Type B pancreatic cell (in vitro differentiated cells): ENCODE measurements at regions not wholly inside any gene's neighbourhood (a gene's known extent, or its start where the extent isn't known, plus 50 kb on each side); places are given as distances from the start of the nearest gene placed in this dataset.

ENCODE experiments used
- DNase-seq: peaks from one replicate; pipeline ENCODE4 v3.0.0; 2021; ENCODE audit warnings: mixed read lengths; ENCODE audit not compliant: unreplicated experiment; ENCODE audit errors: extremely low spot score
- H3K27ac Mint-ChIP-seq: 2 replicates; pipeline ENCODE4 v1.8.0; 2021; ENCODE audit warnings: mild to moderate bottlenecking, mixed read lengths
- H3K27me3 Mint-ChIP-seq: 2 replicates; pipeline ENCODE4 v1.8.0; 2021; ENCODE audit warnings: mixed read lengths
- H3K36me3 Mint-ChIP-seq: 2 replicates; pipeline ENCODE4 v1.8.0; 2021; ENCODE audit warnings: mixed read lengths
- H3K4me1 Mint-ChIP-seq: one replicate; pipeline ENCODE4 v1.8.0; 2021; ENCODE audit warnings: mixed read lengths; ENCODE audit not compliant: unreplicated experiment
- H3K4me3 Mint-ChIP-seq: 2 replicates; pipeline ENCODE4 v1.8.0; 2021; ENCODE audit warnings: mild to moderate bottlenecking, mixed read lengths
- H3K9me3 Mint-ChIP-seq: 2 replicates; pipeline ENCODE4 v1.8.0; 2021; ENCODE audit warnings: mixed read lengths
- CTCF ChIP-seq: fragments of 200-600 bp; sonication (generic); conservative IDR thresholded peaks from 2 replicates; pipeline ENCODE4 v1.5.0; 2021; ENCODE audit warnings: antibody characterized with exemption, mild to moderate bottlenecking

- no peak for DNase-seq
- peaks cover 9% of the 10 kb centered on the region for H3K9me3 Mint-ChIP-seq
Observed at GRCh38 chr16:35452471-35452870, 1993.1 kb downstream of the TP53TG3F start.

GRCh38 chr16:35463358-35463757 is 2003.9 kb downstream of the TP53TG3F start:
- Mint-ChIP-seq H3K4me1 (no peaks in the 10 kb centered on the region), H3K9me3 (peaks cover 5% of the 10 kb centered on the region), H3K27ac (no peak overlapping the region), H3K4me3 (no peak overlapping the region), H3K27me3 (no peaks in the 10 kb centered on the region), H3K36me3 (no peaks in the 10 kb centered on the region)
- TF ChIP-seq CTCF, result no peak
- no peak for DNase-seq

More at GRCh38 chr16:35452471-35452870, 1993.1 kb downstream of the TP53TG3F start:
- TF ChIP-seq CTCF, result no peak
- Mint-ChIP-seq H3K4me3 (no peak overlapping the region), H3K27me3 (no peaks in the 10 kb centered on the region), H3K4me1 (no peaks in the 10 kb centered on the region), H3K27ac (no peak overlapping the region), H3K36me3 (no peaks in the 10 kb centered on the region)

- TF ChIP-seq CTCF, result no peak
- Mint-ChIP-seq H3K27ac (no peak overlapping the region), H3K4me1 (no peaks in the 10 kb centered on the region), H3K27me3 (no peaks in the 10 kb centered on the region), H3K4me3 (no peak overlapping the region), H3K36me3 (no peaks in the 10 kb centered on the region), H3K9me3 (no peaks in the 10 kb centered on the region)
- DNase-seq, result no peak
Observed at GRCh38 chr16:35480361-35480760, 2020.9 kb downstream of the TP53TG3F start.

GRCh38 chr16:35480988-35481387 is 2021.6 kb downstream of the TP53TG3F start:
- Mint-ChIP-seq H3K4me3 (no peak overlapping the region), H3K27me3 (no peaks in the 10 kb centered on the region), H3K9me3 (no peaks in the 10 kb centered on the region), H3K27ac (no peak overlapping the region), H3K4me1 (no peaks in the 10 kb centered on the region), H3K36me3 (no peaks in the 10 kb centered on the region)
- DNase-seq, result no peak
- TF ChIP-seq CTCF, result no peak

GRCh38 chr16:35485915-35486314 is 2026.5 kb downstream of the TP53TG3F start:
- Mint-ChIP-seq H3K27me3 (no peaks in the 10 kb centered on the region), H3K9me3 (peaks cover 6% of the 10 kb centered on the region), H3K4me1 (no peaks in the 10 kb centered on the region), H3K36me3 (no peaks in the 10 kb centered on the region), H3K27ac (no peak overlapping the region), H3K4me3 (no peak overlapping the region)
- no peak for DNase-seq
- TF ChIP-seq CTCF, result no peak

- Mint-ChIP-seq H3K27ac (no peak overlapping the region), H3K4me3 (no peak overlapping the region), H3K36me3 (no peaks in the 10 kb centered on the region), H3K27me3 (no peaks in the 10 kb centered on the region), H3K4me1 (no peaks in the 10 kb centered on the region), H3K9me3 (peaks cover 10% of the 10 kb centered on the region)
- no peak for TF ChIP-seq CTCF
- DNase-seq, result no peak
Observed at GRCh38 chr16:35492225-35492624, 2032.8 kb downstream of the TP53TG3F start.
